Endodermal cell (in vitro differentiated cells): ENCODE measurements at regions not wholly inside any gene's neighbourhood (a gene's known extent, or its start where the extent isn't known, plus 50 kb on each side); places are given as distances from the start of the nearest gene placed in this dataset.

Experiments
- DNase-seq: peaks from one replicate; pipeline ENCODE4 v3.0.0-alpha.2; 2017
- H3K27ac ChIP-seq: 2 replicates; pipeline ENCODE4 v1.5.1; 2013; ENCODE audit warnings: mild to moderate bottlenecking, low read depth, low read length, moderate library complexity
- H3K27me3 ChIP-seq: 2 replicates; pipeline ENCODE4 v1.6.1; 2013; ENCODE audit warnings: mild to moderate bottlenecking, low read length, moderate library complexity; ENCODE audit not compliant: insufficient read depth, control insufficient read depth, poor library complexity, severe bottlenecking
- H3K36me3 ChIP-seq: 2 replicates; pipeline ENCODE4 v1.7.0; 2013; ENCODE audit warnings: mild to moderate bottlenecking, low read length, moderate library complexity; ENCODE audit not compliant: control insufficient read depth, insufficient read depth
- H3K4me1 ChIP-seq: one replicate; pipeline ENCODE4 v1.7.0; 2013; ENCODE audit warnings: low read length; ENCODE audit not compliant: control insufficient read depth, insufficient read depth
- H3K4me3 ChIP-seq: 2 replicates; pipeline ENCODE4 v1.5.1; 2013; ENCODE audit warnings: mild to moderate bottlenecking, low read length, moderate library complexity
- H3K9ac ChIP-seq: 2 replicates; pipeline ENCODE4 v1.6.1; 2013; ENCODE audit warnings: mild to moderate bottlenecking, low read length, moderate library complexity; ENCODE audit not compliant: poor library complexity, severe bottlenecking; ENCODE audit errors: extremely low read depth
- H3K9me3 ChIP-seq: 2 replicates; pipeline ENCODE4 v1.6.1; 2013; ENCODE audit warnings: mild to moderate bottlenecking, low read length, moderate library complexity; ENCODE audit not compliant: control insufficient read depth
- H3K27ac Mint-ChIP-seq: 2 replicates; pipeline ENCODE4 v1.8.0; 2020; ENCODE audit warnings: mixed read lengths
- H3K27me3 Mint-ChIP-seq: 2 replicates; pipeline ENCODE4 v1.8.0; 2021; ENCODE audit warnings: mild to moderate bottlenecking, mixed read lengths; ENCODE audit not compliant: insufficient read depth
- H3K36me3 Mint-ChIP-seq: 2 replicates; pipeline ENCODE4 v1.8.0; 2020; ENCODE audit warnings: low read depth, mixed read lengths
- H3K4me1 Mint-ChIP-seq: 2 replicates; pipeline ENCODE4 v1.8.0; 2020; ENCODE audit warnings: mixed read lengths
- H3K4me3 Mint-ChIP-seq: 2 replicates; pipeline ENCODE4 v1.8.0; 2020; ENCODE audit warnings: mild to moderate bottlenecking, moderate library complexity, mixed read lengths
- H3K9me3 Mint-ChIP-seq: 2 replicates; pipeline ENCODE4 v1.8.0; 2020; ENCODE audit warnings: mild to moderate bottlenecking, mixed read lengths
- CTCF ChIP-seq: fragments of 200-600 bp; sonication (generic); conservative IDR thresholded peaks from 2 replicates; pipeline ENCODE4 v1.5.0; 2021; ENCODE audit warnings: antibody characterized with exemption, mild to moderate bottlenecking
- WGBS, 2 experiments: methylation state at CpG; one replicate each; pipeline versions ENCODE4 v1.1.5 to v1.1.7; 2013; ENCODE audit warnings: missing lambda C conversion rate in 2 of 2, mixed read lengths in 1 of 2; ENCODE audit not compliant: insufficient coverage in 1 of 2, insufficient read length in 1 of 2; 5-methylcytosine and 5-hydroxymethylcytosine counted together

- H3K27me3 Mint-ChIP-seq = peaks cover 14% of the 10 kb centered on the region
- Histone ChIP-seq H3K9me3 (no peaks in the 10 kb centered on the region), H3K27me3 (no peaks in the 10 kb centered on the region), H3K4me3 (no peak overlapping the region), H3K9ac (no peak overlapping the region), H3K4me1 (no peaks in the 10 kb centered on the region), H3K36me3 (no peaks in the 10 kb centered on the region), H3K27ac (no peak overlapping the region)
- H3K27ac Mint-ChIP-seq = no peak overlapping the region
- H3K4me3 Mint-ChIP-seq = no peak overlapping the region
- no peaks in the 10 kb centered on the region for H3K36me3 Mint-ChIP-seq
- DNase-seq = no peak
- TF ChIP-seq CTCF = no peak
- WGBS, 2 experiments = no CpG with 5 or more reads among the region's 1 CpG
- no peaks in the 10 kb centered on the region for H3K9me3 Mint-ChIP-seq
- H3K4me1 Mint-ChIP-seq = no peaks in the 10 kb centered on the region
Observed at GRCh38 chr2:234403751-234404150, 93.1 kb downstream of the ARL4C start.

GRCh38 chr2:234403074-234403473, 93.8 kb downstream of the ARL4C start:
- H3K4me1 ChIP-seq = no peaks in the 10 kb centered on the region

GRCh38 chr2:234401426-234401825, 95.5 kb downstream of the ARL4C start:
- Histone ChIP-seq H3K27me3 (no peaks in the 10 kb centered on the region), H3K4me1 (no peaks in the 10 kb centered on the region), H3K36me3 (no peaks in the 10 kb centered on the region), H3K27ac (no peak overlapping the region), H3K4me3 (no peak overlapping the region), H3K9ac (no peak overlapping the region), H3K9me3 (no peaks in the 10 kb centered on the region)
- no peak for TF ChIP-seq CTCF
- Mint-ChIP-seq H3K4me1 (no peaks in the 10 kb centered on the region), H3K4me3 (no peak overlapping the region), H3K27me3 (peaks cover 27% of the 10 kb centered on the region), H3K36me3 (no peaks in the 10 kb centered on the region), H3K27ac (no peak overlapping the region), H3K9me3 (no peaks in the 10 kb centered on the region)
- no peak for DNase-seq
- WGBS, 2 experiments = 100% methylated on average over 1 to 2 of the region's 2 CpGs

More at GRCh38 chr2:234403074-234403473, 93.8 kb downstream of the ARL4C start:
- Mint-ChIP-seq H3K27me3 (peaks cover 20% of the 10 kb centered on the region), H3K27ac (no peak overlapping the region), H3K9me3 (no peaks in the 10 kb centered on the region), H3K36me3 (no peaks in the 10 kb centered on the region), H3K4me1 (no peaks in the 10 kb centered on the region), H3K4me3 (no peak overlapping the region)
- Histone ChIP-seq H3K27me3 (no peaks in the 10 kb centered on the region), H3K4me3 (no peak overlapping the region), H3K36me3 (no peaks in the 10 kb centered on the region), H3K27ac (no peak overlapping the region), H3K9ac (no peak overlapping the region), H3K9me3 (no peaks in the 10 kb centered on the region)
- no peak for DNase-seq
- WGBS, 2 experiments = 89 to 95% methylated on average over 6 to 8 of the region's 8 CpGs
- no peak for TF ChIP-seq CTCF
